Body of pancreas (tissue), 4 donors: ENCODE measurements at regions not wholly inside any gene's neighbourhood (a gene's known extent, or its start where the extent isn't known, plus 50 kb on each side); places are given as distances from the start of the nearest gene placed in this dataset.

Experiments used
- POLR2A ChIP-seq, 3 donors: fragments of 450-650 bp; IDR thresholded peaks; one replicate each; pipeline ENCODE4 v1.6.1; 2016; ENCODE audit warnings: antibody characterized with exemption in 3 of 3, mild to moderate bottlenecking in 2 of 3
- TF ChIP-seq, protein P1 (sequence below), 7 experiments: fragments of 450-650 bp in 4 of 7; fragments of 200-600 bp in 3 of 7; sonication (generic) in 3 of 7; IDR thresholded peaks; one replicate each; pipeline ENCODE4 v1.5.1; 2016 to 2019; ENCODE audit warnings: antibody characterized with exemption in 7 of 7

DNA sequence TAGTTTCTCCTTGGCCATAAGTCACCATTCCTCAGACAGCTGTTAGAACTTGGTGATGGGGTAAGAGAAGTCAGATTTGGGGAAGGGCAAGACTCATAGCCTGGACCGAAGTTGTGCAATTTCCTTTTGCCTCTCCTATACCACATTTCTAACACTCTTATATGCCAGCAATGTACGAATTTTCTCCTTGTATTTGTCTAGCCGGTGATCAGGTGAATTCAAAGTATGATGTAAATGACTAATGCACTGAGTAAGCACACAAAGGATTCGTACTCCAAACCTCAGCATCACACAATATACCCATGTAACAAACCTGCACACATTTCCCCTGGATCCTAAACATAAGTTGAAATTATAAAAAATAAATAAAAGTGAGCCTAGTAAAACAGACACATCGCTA, 1143.5 kb upstream of the CELF4 start:
- TF ChIP-seq, protein P1, sequence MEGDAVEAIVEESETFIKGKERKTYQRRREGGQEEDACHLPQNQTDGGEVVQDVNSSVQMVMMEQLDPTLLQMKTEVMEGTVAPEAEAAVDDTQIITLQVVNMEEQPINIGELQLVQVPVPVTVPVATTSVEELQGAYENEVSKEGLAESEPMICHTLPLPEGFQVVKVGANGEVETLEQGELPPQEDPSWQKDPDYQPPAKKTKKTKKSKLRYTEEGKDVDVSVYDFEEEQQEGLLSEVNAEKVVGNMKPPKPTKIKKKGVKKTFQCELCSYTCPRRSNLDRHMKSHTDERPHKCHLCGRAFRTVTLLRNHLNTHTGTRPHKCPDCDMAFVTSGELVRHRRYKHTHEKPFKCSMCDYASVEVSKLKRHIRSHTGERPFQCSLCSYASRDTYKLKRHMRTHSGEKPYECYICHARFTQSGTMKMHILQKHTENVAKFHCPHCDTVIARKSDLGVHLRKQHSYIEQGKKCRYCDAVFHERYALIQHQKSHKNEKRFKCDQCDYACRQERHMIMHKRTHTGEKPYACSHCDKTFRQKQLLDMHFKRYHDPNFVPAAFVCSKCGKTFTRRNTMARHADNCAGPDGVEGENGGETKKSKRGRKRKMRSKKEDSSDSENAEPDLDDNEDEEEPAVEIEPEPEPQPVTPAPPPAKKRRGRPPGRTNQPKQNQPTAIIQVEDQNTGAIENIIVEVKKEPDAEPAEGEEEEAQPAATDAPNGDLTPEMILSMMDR (IDR thresholded peaks at IDR 0.05) = no peak
- TF ChIP-seq POLR2A (IDR thresholded peaks at IDR 0.05) = no peak
